ENCODE measurements at regions not wholly inside any gene's neighbourhood (a gene's known extent, or its start where the extent isn't known, plus 50 kb on each side); places are given as distances from the start of the nearest gene placed in this dataset.

- no peak for DNase-seq (ENCODE audit: low spot score in 2 of 2)
- intact Hi-C loops (cut with DNase I; ENCODE audit: low total_unique reads), result no loop called here
- WGBS, 2 donors, result 89 to 91% methylated on average over 1 of the region's 1 CpG
- H3K4me3 ChIP-seq (ENCODE audit: low read depth, poor library complexity, severe bottlenecking), result no peak overlapping the region
- TF ChIP-seq CTCF (IDR thresholded peaks at IDR 0.05) (no peak), POLR2A (IDR thresholded peaks at IDR 0.05) (no peak)
These were observed 791.4 kb downstream of the BRINP3 start for GRCh38 chr1:189686288-189686687.

GRCh38 chr1:189693140-189693539, 784.5 kb downstream of the BRINP3 start:
- intact Hi-C loops (cut with DNase I; ENCODE audit: low total_unique reads), result no loop called here
- H3K4me3 ChIP-seq (ENCODE audit: low read depth, poor library complexity, severe bottlenecking), result no peak overlapping the region
- 76 to 80% methylated on average over 2 of the region's 2 CpGs for WGBS, 2 donors
- TF ChIP-seq POLR2A (IDR thresholded peaks at IDR 0.05) (no peak), CTCF (IDR thresholded peaks at IDR 0.05) (no peak)
- DNase-seq (ENCODE audit: low spot score in 2 of 2), result no peak

- H3K4me3 ChIP-seq (ENCODE audit: low read depth, poor library complexity, severe bottlenecking), result no peak overlapping the region
- 94 to 98% methylated on average over 19 of the region's 19 CpGs for WGBS, 2 donors
- intact Hi-C loops (cut with DNase I; ENCODE audit: low total_unique reads), result no loop called here
- no peak for TF ChIP-seq CTCF (IDR thresholded peaks at IDR 0.05)
- TF ChIP-seq POLR2A (IDR thresholded peaks at IDR 0.05), result no peak
- DNase-seq (ENCODE audit: low spot score in 2 of 2), result no peak
These were observed 781.4 kb downstream of the BRINP3 start for GRCh38 chr1:189696297-189696696.

- whole genome bisulfite sequencing, 2 donors, result 95 to 97% methylated on average over 22 of the region's 22 CpGs
- intact Hi-C loops (cut with DNase I; ENCODE audit: low total_unique reads), result no loop called here
- TF ChIP-seq CTCF (IDR thresholded peaks at IDR 0.05) (no peak), POLR2A (IDR thresholded peaks at IDR 0.05) (no peak)
- DNase-seq (ENCODE audit: low spot score in 2 of 2), result peak in 1 of 2 donors; percentile 67
- no peak overlapping the region for H3K4me3 ChIP-seq (ENCODE audit: low read depth, poor library complexity, severe bottlenecking)
These were observed 780.6 kb downstream of the BRINP3 start for GRCh38 chr1:189697113-189697512.

- intact Hi-C loops (cut with DNase I; ENCODE audit: low total_unique reads), result no loop called here
- H3K4me3 ChIP-seq (ENCODE audit: low read depth, poor library complexity, severe bottlenecking), result no peak overlapping the region
- no peak for DNase-seq (ENCODE audit: low spot score in 2 of 2)
- TF ChIP-seq CTCF (IDR thresholded peaks at IDR 0.05) (no peak), POLR2A (IDR thresholded peaks at IDR 0.05) (no peak)
- 83 to 88% methylated on average over 3 of the region's 3 CpGs for WGBS, 2 donors
These were observed 776.1 kb downstream of the BRINP3 start for GRCh38 chr1:189701606-189702005.

- intact Hi-C loops (cut with DNase I; ENCODE audit: low total_unique reads), result no loop called here
- TF ChIP-seq POLR2A (IDR thresholded peaks at IDR 0.05) (no peak), CTCF (IDR thresholded peaks at IDR 0.05) (no peak)
- WGBS, 2 donors, result 71 to 72% methylated on average over 1 of the region's 1 CpG
- no peak overlapping the region for H3K4me3 ChIP-seq (ENCODE audit: low read depth, poor library complexity, severe bottlenecking)
- no peak for DNase-seq (ENCODE audit: low spot score in 2 of 2)
These were observed 771.1 kb downstream of the BRINP3 start for GRCh38 chr1:189706594-189706993.
